Ishikawa (cell line): ENCODE measurements at regions not wholly inside any gene's neighbourhood (a gene's known extent, or its start where the extent isn't known, plus 50 kb on each side); places are given as distances from the start of the nearest gene placed in this dataset.

ENCODE experiments used
- EP300 ChIP-seq: IDR thresholded peaks from 2 replicates; pipeline ENCODE4 v1.6.1; 2012; ENCODE audit warnings: borderline replicate concordance
- NFIC ChIP-seq: IDR thresholded peaks from 2 replicates; pipeline ENCODE4 v1.6.1; 2012
- RAD21 ChIP-seq: IDR thresholded peaks from 2 replicates; pipeline ENCODE4 v1.6.1; 2012; ENCODE audit warnings: low read depth
- TAF1 ChIP-seq: IDR thresholded peaks from 2 replicates; pipeline ENCODE4 v1.6.1; 2012; ENCODE audit warnings: low read depth, mild to moderate bottlenecking
- TEAD4 ChIP-seq: IDR thresholded peaks from 2 replicates; pipeline ENCODE4 v1.6.1; 2012
- YY1 ChIP-seq: IDR thresholded peaks from 2 replicates; pipeline ENCODE4 v1.6.1; 2012; ENCODE audit warnings: low read depth
- TF ChIP-seq, protein P1 (sequence below): IDR thresholded peaks from 2 replicates; pipeline ENCODE4 v1.6.1; 2012
- TF ChIP-seq, protein P2 (sequence below): IDR thresholded peaks from 2 replicates; pipeline ENCODE4 v1.6.1; 2012
- TF ChIP-seq, protein P3 (sequence below): IDR thresholded peaks from 2 replicates; pipeline ENCODE4 v1.6.1; 2012; ENCODE audit warnings: low read depth, mild to moderate bottlenecking

- TF ChIP-seq, protein P1, sequence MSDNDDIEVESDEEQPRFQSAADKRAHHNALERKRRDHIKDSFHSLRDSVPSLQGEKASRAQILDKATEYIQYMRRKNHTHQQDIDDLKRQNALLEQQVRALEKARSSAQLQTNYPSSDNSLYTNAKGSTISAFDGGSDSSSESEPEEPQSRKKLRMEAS: no peak
- TF ChIP-seq YY1 (no peak), TEAD4 (no peak), RAD21 (no peak), TAF1 (no peak), EP300 (no peak), NFIC (no peak)
- TF ChIP-seq, protein P2, sequence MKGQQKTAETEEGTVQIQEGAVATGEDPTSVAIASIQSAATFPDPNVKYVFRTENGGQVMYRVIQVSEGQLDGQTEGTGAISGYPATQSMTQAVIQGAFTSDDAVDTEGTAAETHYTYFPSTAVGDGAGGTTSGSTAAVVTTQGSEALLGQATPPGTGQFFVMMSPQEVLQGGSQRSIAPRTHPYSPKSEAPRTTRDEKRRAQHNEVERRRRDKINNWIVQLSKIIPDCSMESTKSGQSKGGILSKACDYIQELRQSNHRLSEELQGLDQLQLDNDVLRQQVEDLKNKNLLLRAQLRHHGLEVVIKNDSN: no peak
- TF ChIP-seq, protein P3, sequence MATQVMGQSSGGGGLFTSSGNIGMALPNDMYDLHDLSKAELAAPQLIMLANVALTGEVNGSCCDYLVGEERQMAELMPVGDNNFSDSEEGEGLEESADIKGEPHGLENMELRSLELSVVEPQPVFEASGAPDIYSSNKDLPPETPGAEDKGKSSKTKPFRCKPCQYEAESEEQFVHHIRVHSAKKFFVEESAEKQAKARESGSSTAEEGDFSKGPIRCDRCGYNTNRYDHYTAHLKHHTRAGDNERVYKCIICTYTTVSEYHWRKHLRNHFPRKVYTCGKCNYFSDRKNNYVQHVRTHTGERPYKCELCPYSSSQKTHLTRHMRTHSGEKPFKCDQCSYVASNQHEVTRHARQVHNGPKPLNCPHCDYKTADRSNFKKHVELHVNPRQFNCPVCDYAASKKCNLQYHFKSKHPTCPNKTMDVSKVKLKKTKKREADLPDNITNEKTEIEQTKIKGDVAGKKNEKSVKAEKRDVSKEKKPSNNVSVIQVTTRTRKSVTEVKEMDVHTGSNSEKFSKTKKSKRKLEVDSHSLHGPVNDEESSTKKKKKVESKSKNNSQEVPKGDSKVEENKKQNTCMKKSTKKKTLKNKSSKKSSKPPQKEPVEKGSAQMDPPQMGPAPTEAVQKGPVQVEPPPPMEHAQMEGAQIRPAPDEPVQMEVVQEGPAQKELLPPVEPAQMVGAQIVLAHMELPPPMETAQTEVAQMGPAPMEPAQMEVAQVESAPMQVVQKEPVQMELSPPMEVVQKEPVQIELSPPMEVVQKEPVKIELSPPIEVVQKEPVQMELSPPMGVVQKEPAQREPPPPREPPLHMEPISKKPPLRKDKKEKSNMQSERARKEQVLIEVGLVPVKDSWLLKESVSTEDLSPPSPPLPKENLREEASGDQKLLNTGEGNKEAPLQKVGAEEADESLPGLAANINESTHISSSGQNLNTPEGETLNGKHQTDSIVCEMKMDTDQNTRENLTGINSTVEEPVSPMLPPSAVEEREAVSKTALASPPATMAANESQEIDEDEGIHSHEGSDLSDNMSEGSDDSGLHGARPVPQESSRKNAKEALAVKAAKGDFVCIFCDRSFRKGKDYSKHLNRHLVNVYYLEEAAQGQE: no peak
Measured at GRCh38 chr3:5045961-5046360, 66.7 kb downstream of the BHLHE40 start.
